H9 (cell line): ENCODE measurements at regions not wholly inside any gene's neighbourhood (a gene's known extent, or its start where the extent isn't known, plus 50 kb on each side); places are given as distances from the start of the nearest gene placed in this dataset.

Source experiments
- DNase-seq: peaks from one replicate; pipeline ENCODE4 v3.0.0-alpha.2; 2017
- H2AFZ ChIP-seq: one replicate; pipeline ENCODE4 v1.6.1; 2013; ENCODE audit warnings: mild to moderate bottlenecking, low read length, control low read depth, moderate library complexity
- H2AK5ac ChIP-seq: 2 replicates; pipeline ENCODE4 v1.6.1; 2013; ENCODE audit warnings: low read length, control low read depth, mixed read lengths; ENCODE audit not compliant: insufficient read length
- H2BK120ac ChIP-seq: one replicate; pipeline ENCODE4 v1.6.1; 2013; ENCODE audit warnings: low read depth, mild to moderate bottlenecking, low read length, control low read depth, inconsistent platforms; ENCODE audit not compliant: poor library complexity, severe bottlenecking
- H2BK12ac ChIP-seq: 2 replicates; pipeline ENCODE4 v1.6.1; 2013; ENCODE audit warnings: low read length, control low read depth, mixed read lengths, low read depth; ENCODE audit not compliant: insufficient read length
- H2BK15ac ChIP-seq: 2 replicates; pipeline ENCODE4 v1.6.1; 2013; ENCODE audit warnings: low read depth, low read length, control low read depth
- H2BK20ac ChIP-seq: one replicate; pipeline ENCODE4 v1.6.1; 2013; ENCODE audit warnings: low read depth, mild to moderate bottlenecking, low read length, control low read depth, inconsistent platforms; ENCODE audit not compliant: poor library complexity, severe bottlenecking
- H2BK5ac ChIP-seq: 2 replicates; pipeline ENCODE4 v1.6.1; 2013; ENCODE audit warnings: low read length, control low read depth, mixed read lengths; ENCODE audit not compliant: insufficient read length
- H3K14ac ChIP-seq: 2 replicates; pipeline ENCODE4 v1.6.1; 2013; ENCODE audit warnings: low read length, control low read depth; ENCODE audit not compliant: insufficient read depth
- H3K18ac ChIP-seq: 2 replicates; pipeline ENCODE4 v1.6.1; 2013; ENCODE audit warnings: low read depth, mild to moderate bottlenecking, mixed read lengths, low read length, control low read depth; ENCODE audit not compliant: insufficient read length
- H3K23ac ChIP-seq: 2 replicates; pipeline ENCODE4 v1.6.1; 2013; ENCODE audit warnings: low read length, control low read depth, mixed read lengths, low read depth; ENCODE audit not compliant: insufficient read length
- H3K23me2 ChIP-seq: 2 replicates; pipeline ENCODE4 v1.6.1; 2013; ENCODE audit warnings: low read depth, mild to moderate bottlenecking, mixed read lengths, low read length, control low read depth; ENCODE audit not compliant: insufficient read length, poor library complexity, severe bottlenecking
- H3K27ac ChIP-seq: 2 replicates; pipeline ENCODE4 v1.5.1; 2013; ENCODE audit warnings: low read length, control low read depth, mixed read lengths, low read depth; ENCODE audit not compliant: insufficient read length
- H3K27me3 ChIP-seq: 2 replicates; pipeline ENCODE4 v1.6.1; 2013; ENCODE audit warnings: low read length, control low read depth, inconsistent platforms; ENCODE audit not compliant: insufficient read depth
- H3K4ac ChIP-seq: 2 replicates; pipeline ENCODE4 v1.6.1; 2013; ENCODE audit warnings: low read depth, mild to moderate bottlenecking, control low read depth, inconsistent platforms, low read length, moderate library complexity
- H3K4me1 ChIP-seq: 2 replicates; pipeline ENCODE4 v1.6.1; 2013; ENCODE audit warnings: low read length, control low read depth, inconsistent platforms; ENCODE audit not compliant: insufficient read depth
- H3K4me2 ChIP-seq: 2 replicates; pipeline ENCODE4 v1.6.1; 2013; ENCODE audit warnings: low read length, control low read depth, mixed read lengths; ENCODE audit not compliant: insufficient read length, insufficient read depth
- H3K56ac ChIP-seq: 2 replicates; pipeline ENCODE4 v1.6.1; 2013; ENCODE audit warnings: low read depth, mild to moderate bottlenecking, mixed read lengths, low read length, control low read depth; ENCODE audit not compliant: insufficient read length
- H3K79me1 ChIP-seq: 2 replicates; pipeline ENCODE4 v1.6.1; 2013; ENCODE audit warnings: low read depth, mild to moderate bottlenecking, moderate library complexity, low read length, control low read depth, inconsistent platforms; ENCODE audit not compliant: insufficient read depth, poor library complexity, severe bottlenecking
- H3K79me2 ChIP-seq: 2 replicates; pipeline ENCODE4 v1.6.1; 2013; ENCODE audit warnings: low read length, control low read depth, inconsistent platforms; ENCODE audit not compliant: insufficient read depth
- H3K9ac ChIP-seq: 2 replicates; pipeline ENCODE4 v1.6.1; 2013; ENCODE audit warnings: low read length, control low read depth, mixed read lengths; ENCODE audit not compliant: insufficient read length; ENCODE audit errors: extremely low read depth
- H3K9me3 ChIP-seq: one replicate; pipeline ENCODE4 v1.6.1; 2013; ENCODE audit warnings: low read depth, low read length, inconsistent platforms; ENCODE audit not compliant: control insufficient read depth
- H3T11ph ChIP-seq: one replicate; pipeline ENCODE4 v1.6.1; 2013; ENCODE audit warnings: mild to moderate bottlenecking, low read length, control low read depth, inconsistent platforms
- H4K20me1 ChIP-seq: one replicate; pipeline ENCODE4 v1.6.1; 2013; ENCODE audit not compliant: control insufficient read depth, insufficient read length, insufficient read depth
- H4K5ac ChIP-seq: 2 replicates; pipeline ENCODE4 v1.6.1; 2013; ENCODE audit warnings: low read depth, mild to moderate bottlenecking, mixed read lengths, low read length, control low read depth; ENCODE audit not compliant: insufficient read length
- H4K8ac ChIP-seq: replicated peaks from 2 replicates; pipeline ENCODE4 v1.6.1; 2013; ENCODE audit warnings: low read length, control low read depth, mixed read lengths, low read depth; ENCODE audit not compliant: insufficient read length
- H4K91ac ChIP-seq: 2 replicates; pipeline ENCODE4 v1.6.1; 2013; ENCODE audit warnings: low read depth, mild to moderate bottlenecking, moderate library complexity, mixed read lengths, low read length, control low read depth; ENCODE audit not compliant: insufficient read length
- H3K27ac Mint-ChIP-seq, 3 experiments: 2 replicates in 2 of 3; 3 replicates in 1 of 3; pipeline ENCODE4 v1.8.0; 2020 to 2021; ENCODE audit warnings: mixed read lengths in 3 of 3, mild to moderate bottlenecking in 1 of 3, moderate library complexity in 1 of 3
- H3K27me3 Mint-ChIP-seq: 2 replicates; pipeline ENCODE4 v1.8.0; 2021; ENCODE audit warnings: low read depth, mild to moderate bottlenecking, moderate library complexity, mixed read lengths
- H3K36me3 Mint-ChIP-seq, 3 experiments: 2 replicates in 2 of 3; 3 replicates in 1 of 3; pipeline ENCODE4 v1.8.0; 2020 to 2021; ENCODE audit warnings: low read depth in 3 of 3, mixed read lengths in 3 of 3; ENCODE audit not compliant: insufficient read depth in 1 of 3
- H3K4me1 Mint-ChIP-seq, 2 experiments: 2 replicates each; pipeline ENCODE4 v1.8.0; 2020; ENCODE audit warnings: mixed read lengths in 2 of 2
- H3K4me3 Mint-ChIP-seq, 2 experiments: 2 replicates in 1 of 2; 3 replicates in 1 of 2; pipeline ENCODE4 v1.8.0; 2020 to 2021; ENCODE audit warnings: mild to moderate bottlenecking in 2 of 2, mixed read lengths in 2 of 2, moderate library complexity in 1 of 2
- H3K9me3 Mint-ChIP-seq, 2 experiments: 2 replicates in 1 of 2; 3 replicates in 1 of 2; pipeline ENCODE4 v1.8.0; 2020; ENCODE audit warnings: mild to moderate bottlenecking in 2 of 2, mixed read lengths in 2 of 2, moderate library complexity in 1 of 2
- CTCF ChIP-seq: fragments of 200-600 bp; sonication (generic); conservative IDR thresholded peaks from 3 replicates; pipeline ENCODE4 v1.8.0; 2021; ENCODE audit warnings: antibody characterized with exemption, mild to moderate bottlenecking
- WGBS: extraction: QIAGEN DNeasy Blood & Tissue Kit; methylation state at CpG from one replicate; pipeline ENCODE4 v1.1.7; 2013; ENCODE audit warnings: missing lambda C conversion rate, low lambda C conversion rate, mixed read lengths; ENCODE audit not compliant: insufficient read length; ENCODE audit errors: extremely low coverage; 5-methylcytosine and 5-hydroxymethylcytosine counted together

GRCh38 chr13:80716610-80717081 is 375.7 kb upstream of the SPRY2 start:
- H3K4me2 ChIP-seq = no peak overlapping the region
- peak overlapping the region in 2 of 3 experiments; percentile 40 to 63; a peak in 3 of 7 replicates for H3K27ac Mint-ChIP-seq

More at GRCh38 chr13:80716610-80717081, 375.7 kb upstream of the SPRY2 start:
- no peak overlapping the region for H3K14ac ChIP-seq
- H2BK120ac ChIP-seq = no peak overlapping the region
- H4K20me1 ChIP-seq = no peaks in the 10 kb centered on the region
- Mint-ChIP-seq H3K36me3 (peaks cover 0 to 8% (median 0%) of the 10 kb centered on the region in 3 experiments; a peak in 3 of 7 replicates), H3K4me3 (no peak overlapping the region), H3K9me3 (peaks cover 10 to 11% of the 10 kb centered on the region in 2 experiments; a peak in 4 of 5 replicates), H3K27me3 (no peaks in the 10 kb centered on the region), H3K4me1 (peaks cover 10 to 13% of the 10 kb centered on the region in 2 experiments)
- H3K27me3 ChIP-seq = no peaks in the 10 kb centered on the region
- no peak overlapping the region for H3K56ac ChIP-seq
- no peak overlapping the region for H2AK5ac ChIP-seq
- no peak overlapping the region for H3K4ac ChIP-seq
- H3K79me2 ChIP-seq = no peaks in the 10 kb centered on the region
- no peak overlapping the region for H3K27ac ChIP-seq
- H2AFZ ChIP-seq = peak overlapping the region; percentile 45
- H4K5ac ChIP-seq = no peak overlapping the region
- DNase-seq = no peak
- no peaks in the 10 kb centered on the region for H3K79me1 ChIP-seq
- no peak for TF ChIP-seq CTCF
- no peak overlapping the region for H2BK15ac ChIP-seq
- no peaks in the 10 kb centered on the region for H3K9me3 ChIP-seq
- H3K9ac ChIP-seq = no peak overlapping the region
- no CpG with 5 or more reads among the region's 5 CpGs for WGBS
- no peak overlapping the region for H4K91ac ChIP-seq
- no peak overlapping the region for H3K18ac ChIP-seq
- no peak overlapping the region for H3K23ac ChIP-seq
- H2BK5ac ChIP-seq = no peak overlapping the region
- no peaks in the 10 kb centered on the region for H3K23me2 ChIP-seq
- H3K4me1 ChIP-seq = peaks cover 3% of the 10 kb centered on the region; the same call in 1 of the 2 replicates
- no peak overlapping the region for H4K8ac ChIP-seq
- H2BK20ac ChIP-seq = no peak overlapping the region
- no peak overlapping the region for H2BK12ac ChIP-seq
- H3T11ph ChIP-seq = no peak overlapping the region
